Hepatocyte (in vitro differentiated cells): ENCODE measurements at regions not wholly inside any gene's neighbourhood (a gene's known extent, or its start where the extent isn't known, plus 50 kb on each side); places are given as distances from the start of the nearest gene placed in this dataset.
"Not testable (repeated sequence)": the region's sequence is repeated elsewhere in the genome, so short reads cannot be mapped to it uniquely, and the experiment has no call there.

ENCODE experiments used
- DNase-seq: peaks from one replicate; pipeline ENCODE4 v3.0.0-alpha.2; 2016; ENCODE audit warnings: low spot score
- H2AFZ ChIP-seq: fragments of 200-600 bp; sonication (generic); 2 replicates; pipeline ENCODE4 v1.6.0; 2016; ENCODE audit warnings: antibody characterized with exemption, mild to moderate bottlenecking
- H3K27ac ChIP-seq: fragments of 200-600 bp; sonication (generic); 2 replicates; pipeline ENCODE4 v1.5.1; 2016; ENCODE audit warnings: mild to moderate bottlenecking
- H3K27me3 ChIP-seq: fragments of 200-600 bp; sonication (generic); 2 replicates; pipeline ENCODE4 v1.6.1; 2016
- H3K36me3 ChIP-seq: fragments of 200-600 bp; sonication (generic); replicated peaks from 2 replicates; pipeline ENCODE4 v1.5.1; 2016; ENCODE audit warnings: low read depth; ENCODE audit not compliant: insufficient read depth
- H3K4me1 ChIP-seq: fragments of 200-600 bp; sonication (generic); 2 replicates; pipeline ENCODE4 v1.5.1; 2016; ENCODE audit warnings: mild to moderate bottlenecking, moderate library complexity; ENCODE audit not compliant: insufficient read depth
- H3K4me2 ChIP-seq: fragments of 200-600 bp; sonication (generic); 2 replicates; pipeline ENCODE4 v1.6.0; 2016
- H3K4me3 ChIP-seq: fragments of 200-600 bp; sonication (generic); 2 replicates; pipeline ENCODE4 v1.5.1; 2016; ENCODE audit warnings: mild to moderate bottlenecking
- H3K79me2 ChIP-seq: fragments of 200-600 bp; sonication (generic); 2 replicates; pipeline ENCODE4 v1.6.0; 2017; ENCODE audit warnings: mild to moderate bottlenecking
- H3K9me2 ChIP-seq: fragments of 200-600 bp; sonication (generic); replicated peaks from 2 replicates; pipeline ENCODE4 v1.6.0; 2017; ENCODE audit warnings: mild to moderate bottlenecking; ENCODE audit not compliant: insufficient read depth
- H3K9me3 ChIP-seq: fragments of 200-600 bp; sonication (generic); 2 replicates; pipeline ENCODE4 v1.5.1; 2016; ENCODE audit warnings: low read depth, mild to moderate bottlenecking
- H4K20me1 ChIP-seq: fragments of 200-600 bp; sonication (generic); 2 replicates; pipeline ENCODE4 v1.6.0; 2016; ENCODE audit warnings: mild to moderate bottlenecking; ENCODE audit not compliant: insufficient read depth, poor library complexity, severe bottlenecking
- CTCF ChIP-seq: fragments of 200-600 bp; sonication (generic); IDR thresholded peaks from 2 replicates; pipeline ENCODE4 v1.5.1; 2016; ENCODE audit warnings: antibody characterized with exemption, mild to moderate bottlenecking; ENCODE audit not compliant: poor library complexity
- EZH2 ChIP-seq: fragments of 200-600 bp; sonication (generic); IDR thresholded peaks from 2 replicates; pipeline ENCODE4 v1.6.1; 2016; ENCODE audit warnings: antibody characterized with exemption, mild to moderate bottlenecking, borderline replicate concordance
- EZH2phosphoT487 ChIP-seq: fragments of 200-600 bp; sonication (generic); IDR thresholded peaks from one replicate; pipeline ENCODE4 v1.6.1; 2018; ENCODE audit warnings: antibody characterized with exemption, mild to moderate bottlenecking, low read depth, moderate library complexity; ENCODE audit not compliant: unreplicated experiment, severe bottlenecking
- WGBS: methylation state at CpG from one replicate; pipeline ENCODE4 v1.1.6; 2016; ENCODE audit warnings: low lambda C conversion rate; ENCODE audit errors: missing lambda C conversion rate; 5-methylcytosine and 5-hydroxymethylcytosine counted together

DNA sequence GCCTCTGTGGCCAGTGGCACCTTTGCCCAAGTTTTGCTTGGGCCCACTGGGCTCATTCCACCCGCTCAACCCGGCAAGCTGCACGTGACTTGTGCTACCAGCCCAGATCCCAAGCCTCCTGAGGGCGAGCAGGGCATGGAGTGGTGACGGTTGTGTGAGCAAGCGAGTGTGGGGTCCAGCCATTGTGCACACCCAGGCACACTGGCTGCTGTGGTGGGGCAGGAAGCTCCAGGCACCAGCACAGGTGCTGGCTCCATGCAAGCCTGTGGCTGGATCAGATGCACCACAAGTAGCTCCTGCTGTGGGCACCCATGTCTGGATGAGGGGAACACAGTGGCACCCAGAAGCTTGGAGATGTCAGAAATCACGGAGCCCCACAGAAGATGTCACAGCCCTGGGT is 557.0 kb upstream of the GNPDA2 start:
- no peaks in the 10 kb centered on the region for H3K36me3 ChIP-seq
- H3K4me2 ChIP-seq = no peak overlapping the region
- no peaks in the 10 kb centered on the region for H3K79me2 ChIP-seq
- H3K27ac ChIP-seq = no peak overlapping the region
- TF ChIP-seq EZH2phosphoT487 (no peak), CTCF (no peak), EZH2 (no peak)
- H4K20me1 ChIP-seq = no peaks in the 10 kb centered on the region
- no peak for DNase-seq
- H3K27me3 ChIP-seq = no peaks in the 10 kb centered on the region
- no peaks in the 10 kb centered on the region for H3K4me1 ChIP-seq
- 88% methylated on average over 7 of the region's 7 CpGs for WGBS
- H2AFZ ChIP-seq = no peak overlapping the region
- no peaks in the 10 kb centered on the region for H3K9me2 ChIP-seq
- H3K4me3 ChIP-seq = no peak overlapping the region
- H3K9me3 ChIP-seq = no peaks in the 10 kb centered on the region

DNA sequence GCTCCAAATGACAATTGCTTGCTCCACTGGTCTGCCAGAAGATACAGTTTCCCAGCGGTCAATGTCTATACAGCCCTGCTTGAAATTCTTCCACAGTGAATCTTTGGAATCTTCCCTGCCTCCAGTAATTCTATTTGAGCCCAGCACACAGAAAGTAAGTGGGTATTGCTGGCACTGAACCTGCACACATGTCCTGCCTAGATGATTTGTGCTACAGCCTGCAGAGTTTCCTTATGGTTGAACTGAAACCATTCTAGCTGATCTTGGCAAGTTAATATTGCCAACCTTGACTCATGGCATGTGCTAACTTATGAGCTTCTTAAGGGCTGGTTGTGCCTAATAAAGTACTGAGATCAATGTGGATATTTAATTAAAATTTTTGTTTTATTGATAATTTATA is 553.8 kb upstream of the GNPDA2 start:
- no peaks in the 10 kb centered on the region for H3K79me2 ChIP-seq
- H3K27ac ChIP-seq = no peak overlapping the region
- H4K20me1 ChIP-seq = no peaks in the 10 kb centered on the region
- 84% methylated on average over 1 of the region's 1 CpG for WGBS
- H3K9me2 ChIP-seq = no peaks in the 10 kb centered on the region
- no peaks in the 10 kb centered on the region for H3K27me3 ChIP-seq
- H3K4me2 ChIP-seq = no peak overlapping the region
- TF ChIP-seq EZH2phosphoT487 (no peak), CTCF (no peak), EZH2 (no peak)
- H2AFZ ChIP-seq = no peak overlapping the region
- no peak overlapping the region for H3K4me3 ChIP-seq
- H3K36me3 ChIP-seq = no peaks in the 10 kb centered on the region
- DNase-seq = no peak
- no peaks in the 10 kb centered on the region for H3K9me3 ChIP-seq
- H3K4me1 ChIP-seq = no peaks in the 10 kb centered on the region

DNA sequence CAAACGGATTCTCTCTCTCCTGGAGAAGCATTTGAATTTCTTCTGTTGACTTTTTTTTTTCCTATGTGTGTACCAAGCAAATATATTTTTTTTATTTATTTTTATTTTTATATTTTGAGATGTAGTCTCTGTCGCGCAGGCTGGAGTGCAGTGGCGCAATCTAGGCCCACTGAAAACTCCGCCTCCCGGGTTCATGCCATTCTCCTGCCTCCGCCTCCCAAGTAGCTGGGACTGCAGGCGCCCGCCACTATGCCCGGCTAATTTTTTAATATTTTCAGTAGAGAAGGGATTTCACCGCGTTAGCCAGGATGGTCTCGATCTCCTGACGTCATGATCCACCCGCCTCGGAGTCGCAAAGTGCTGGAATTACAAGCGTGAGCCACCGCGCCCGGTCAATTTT is 549.5 kb upstream of the GNPDA2 start:
- H3K36me3 ChIP-seq = no peaks in the 10 kb centered on the region
- no peak for DNase-seq
- no peak overlapping the region for H2AFZ ChIP-seq
- no peak overlapping the region for H3K4me2 ChIP-seq
- no peak overlapping the region for H3K27ac ChIP-seq
- no peaks in the 10 kb centered on the region for H3K9me3 ChIP-seq
- no peaks in the 10 kb centered on the region for H3K9me2 ChIP-seq
- H4K20me1 ChIP-seq = no peaks in the 10 kb centered on the region
- H3K79me2 ChIP-seq = no peaks in the 10 kb centered on the region
- 96% methylated on average over 21 of the region's 21 CpGs for WGBS
- H3K4me1 ChIP-seq = no peaks in the 10 kb centered on the region
- no peak for TF ChIP-seq EZH2phosphoT487
- no peak for TF ChIP-seq EZH2
- TF ChIP-seq CTCF = no peak
- no peak overlapping the region for H3K4me3 ChIP-seq
- no peaks in the 10 kb centered on the region for H3K27me3 ChIP-seq

DNA sequence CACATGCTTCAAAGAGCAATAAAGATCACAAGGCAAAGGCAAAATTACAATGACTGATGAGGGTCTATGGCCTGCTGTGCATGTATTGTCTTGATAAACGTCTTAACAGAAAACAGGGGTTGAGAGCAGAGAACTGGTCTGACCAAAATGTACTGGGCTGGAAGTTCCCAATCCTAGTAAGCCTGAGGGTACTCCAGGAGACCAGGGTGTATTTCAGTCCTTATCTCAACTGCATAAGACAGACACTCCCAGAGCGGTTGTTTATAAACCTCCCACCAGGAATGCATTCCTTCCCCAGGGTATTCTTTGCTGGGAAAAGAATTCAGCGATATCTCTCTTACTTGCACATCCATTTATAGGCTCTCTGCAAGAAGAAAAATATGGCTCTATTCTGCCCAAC is 521.8 kb upstream of the GNPDA2 start:
- WGBS = 62% methylated on average over 3 of the region's 3 CpGs
- H3K36me3 ChIP-seq, H3K9me2 ChIP-seq, H3K4me2 ChIP-seq, H3K27ac ChIP-seq, H3K4me3 ChIP-seq, H3K9me3 ChIP-seq, DNase-seq, H3K79me2 ChIP-seq, H2AFZ ChIP-seq, H3K27me3 ChIP-seq, H3K4me1 ChIP-seq, H4K20me1 ChIP-seq: not testable (repeated sequence)
